ENCODE measurements at regions not wholly inside any gene's neighbourhood (a gene's known extent, or its start where the extent isn't known, plus 50 kb on each side); places are given as distances from the start of the nearest gene placed in this dataset.

GRCh38 chr6:87897013-87897412, 150.6 kb upstream of the SPACA1 start:
- Histone ChIP-seq H3K36me3 (ENCODE audit: control insufficient read depth in 2 of 2, insufficient read depth in 2 of 2, low read length in 1 of 2) (no peaks in the 10 kb centered on the region), H3K9me3 (ENCODE audit: control insufficient read depth in 2 of 2, insufficient read depth in 1 of 2, low read length in 1 of 2) (no peaks in the 10 kb centered on the region), H3K4me3 (ENCODE audit: low read length in 2 of 2) (no peak overlapping the region), H3K27me3 (ENCODE audit: control insufficient read depth in 2 of 2, insufficient read depth in 1 of 2, low read length in 1 of 2) (no peaks in the 10 kb centered on the region), H3K4me1 (ENCODE audit: control insufficient read depth in 2 of 2, insufficient read depth in 2 of 2, low read length in 2 of 2) (no peaks in the 10 kb centered on the region), H3K27ac (ENCODE audit: low read depth in 1 of 2, low read length in 1 of 2) (no peak overlapping the region)
- no peak for DNase-seq (ENCODE audit: low read depth in 6 of 9, low spot score in 9 of 9)

GRCh38 chr6:87887266-87887665, 160.4 kb upstream of the SPACA1 start:
- no peaks in the 10 kb centered on the region for H3K27me3 ChIP-seq (ENCODE audit: control insufficient read depth in 2 of 2, insufficient read depth in 1 of 2, low read length in 1 of 2)
- no peaks in the 10 kb centered on the region for H3K4me1 ChIP-seq (ENCODE audit: control insufficient read depth in 2 of 2, insufficient read depth in 2 of 2, low read length in 2 of 2)
- no peaks in the 10 kb centered on the region for H3K36me3 ChIP-seq (ENCODE audit: control insufficient read depth in 2 of 2, insufficient read depth in 2 of 2, low read length in 1 of 2)
- H3K27ac ChIP-seq (ENCODE audit: low read depth in 1 of 2, low read length in 1 of 2) = no peak overlapping the region
- no peak overlapping the region for H3K4me3 ChIP-seq (ENCODE audit: low read length in 2 of 2)
- H3K9me3 ChIP-seq (ENCODE audit: control insufficient read depth in 2 of 2, insufficient read depth in 1 of 2, low read length in 1 of 2) = no peaks in the 10 kb centered on the region
- 98% methylated on average over 2 of the region's 2 CpGs for WGBS
- no peak for DNase-seq (ENCODE audit: low read depth in 6 of 9, low spot score in 9 of 9)

- Histone ChIP-seq H3K4me3 (ENCODE audit: low read length in 2 of 2) (no peak overlapping the region), H3K4me1 (ENCODE audit: control insufficient read depth in 2 of 2, insufficient read depth in 2 of 2, low read length in 2 of 2) (no peaks in the 10 kb centered on the region), H3K36me3 (ENCODE audit: control insufficient read depth in 2 of 2, insufficient read depth in 2 of 2, low read length in 1 of 2) (no peaks in the 10 kb centered on the region), H3K27ac (ENCODE audit: low read depth in 1 of 2, low read length in 1 of 2) (no peak overlapping the region), H3K27me3 (ENCODE audit: control insufficient read depth in 2 of 2, insufficient read depth in 1 of 2, low read length in 1 of 2) (no peaks in the 10 kb centered on the region), H3K9me3 (ENCODE audit: control insufficient read depth in 2 of 2, insufficient read depth in 1 of 2, low read length in 1 of 2) (no peaks in the 10 kb centered on the region)
- 99% methylated on average over 1 of the region's 1 CpG for WGBS
- DNase-seq (ENCODE audit: low read depth in 6 of 9, low spot score in 9 of 9) = no peak
Measured at GRCh38 chr6:87884203-87884602, 163.4 kb upstream of the SPACA1 start.

GRCh38 chr6:87881342-87881895, 166.2 kb upstream of the SPACA1 start:
- Histone ChIP-seq H3K27me3 (ENCODE audit: control insufficient read depth in 2 of 2, insufficient read depth in 1 of 2, low read length in 1 of 2) (no peaks in the 10 kb centered on the region), H3K36me3 (ENCODE audit: control insufficient read depth in 2 of 2, insufficient read depth in 2 of 2, low read length in 1 of 2) (no peaks in the 10 kb centered on the region), H3K27ac (ENCODE audit: low read depth in 1 of 2, low read length in 1 of 2) (no peak overlapping the region), H3K4me3 (ENCODE audit: low read length in 2 of 2) (no peak overlapping the region), H3K4me1 (ENCODE audit: control insufficient read depth in 2 of 2, insufficient read depth in 2 of 2, low read length in 2 of 2) (no peaks in the 10 kb centered on the region), H3K9me3 (ENCODE audit: control insufficient read depth in 2 of 2, insufficient read depth in 1 of 2, low read length in 1 of 2) (no peaks in the 10 kb centered on the region)
- DNase-seq (ENCODE audit: low read depth in 6 of 9, low spot score in 9 of 9) = no peak
- 92% methylated on average over 4 of the region's 4 CpGs for WGBS

GRCh38 chr6:87879132-87879861, 168.3 kb upstream of the SPACA1 start:
- 91% methylated on average over 7 of the region's 7 CpGs for WGBS
- Histone ChIP-seq H3K4me1 (ENCODE audit: control insufficient read depth in 2 of 2, insufficient read depth in 2 of 2, low read length in 2 of 2) (no peaks in the 10 kb centered on the region), H3K36me3 (ENCODE audit: control insufficient read depth in 2 of 2, insufficient read depth in 2 of 2, low read length in 1 of 2) (no peaks in the 10 kb centered on the region), H3K27me3 (ENCODE audit: control insufficient read depth in 2 of 2, insufficient read depth in 1 of 2, low read length in 1 of 2) (no peaks in the 10 kb centered on the region), H3K27ac (ENCODE audit: low read depth in 1 of 2, low read length in 1 of 2) (no peak overlapping the region), H3K9me3 (ENCODE audit: control insufficient read depth in 2 of 2, insufficient read depth in 1 of 2, low read length in 1 of 2) (no peaks in the 10 kb centered on the region), H3K4me3 (ENCODE audit: low read length in 2 of 2) (no peak overlapping the region)
- DNase-seq (ENCODE audit: low read depth in 6 of 9, low spot score in 9 of 9) = no peak

- DNase-seq (ENCODE audit: low read depth in 6 of 9, low spot score in 9 of 9) = no peak
- Histone ChIP-seq H3K36me3 (ENCODE audit: control insufficient read depth in 2 of 2, insufficient read depth in 2 of 2, low read length in 1 of 2) (no peaks in the 10 kb centered on the region), H3K4me3 (ENCODE audit: low read length in 2 of 2) (no peak overlapping the region), H3K27ac (ENCODE audit: low read depth in 1 of 2, low read length in 1 of 2) (no peak overlapping the region), H3K9me3 (ENCODE audit: control insufficient read depth in 2 of 2, insufficient read depth in 1 of 2, low read length in 1 of 2) (no peaks in the 10 kb centered on the region), H3K4me1 (ENCODE audit: control insufficient read depth in 2 of 2, insufficient read depth in 2 of 2, low read length in 2 of 2) (no peaks in the 10 kb centered on the region), H3K27me3 (ENCODE audit: control insufficient read depth in 2 of 2, insufficient read depth in 1 of 2, low read length in 1 of 2) (no peaks in the 10 kb centered on the region)
- WGBS = 90% methylated on average over 1 of the region's 1 CpG
Measured at GRCh38 chr6:87875781-87876180, 171.9 kb upstream of the SPACA1 start.

GRCh38 chr6:87873556-87873955, 171.5 kb upstream of the AKIRIN2 start:
- H3K27ac ChIP-seq (ENCODE audit: low read depth in 1 of 2, low read length in 1 of 2) = no peak overlapping the region
- no peak for DNase-seq (ENCODE audit: low read depth in 6 of 9, low spot score in 9 of 9)
- H3K4me3 ChIP-seq (ENCODE audit: low read length in 2 of 2) = no peak overlapping the region
- no peaks in the 10 kb centered on the region for H3K27me3 ChIP-seq (ENCODE audit: control insufficient read depth in 2 of 2, insufficient read depth in 1 of 2, low read length in 1 of 2)
- WGBS = 98% methylated on average over 3 of the region's 3 CpGs
- H3K36me3 ChIP-seq (ENCODE audit: control insufficient read depth in 2 of 2, insufficient read depth in 2 of 2, low read length in 1 of 2) = no peaks in the 10 kb centered on the region
- no peaks in the 10 kb centered on the region for H3K9me3 ChIP-seq (ENCODE audit: control insufficient read depth in 2 of 2, insufficient read depth in 1 of 2, low read length in 1 of 2)
- no peaks in the 10 kb centered on the region for H3K4me1 ChIP-seq (ENCODE audit: control insufficient read depth in 2 of 2, insufficient read depth in 2 of 2, low read length in 2 of 2)

GRCh38 chr6:87870556-87870955, 168.5 kb upstream of the AKIRIN2 start:
- Histone ChIP-seq H3K27me3 (ENCODE audit: control insufficient read depth in 2 of 2, insufficient read depth in 1 of 2, low read length in 1 of 2) (no peaks in the 10 kb centered on the region), H3K36me3 (ENCODE audit: control insufficient read depth in 2 of 2, insufficient read depth in 2 of 2, low read length in 1 of 2) (no peaks in the 10 kb centered on the region), H3K27ac (ENCODE audit: low read depth in 1 of 2, low read length in 1 of 2) (no peak overlapping the region), H3K9me3 (ENCODE audit: control insufficient read depth in 2 of 2, insufficient read depth in 1 of 2, low read length in 1 of 2) (no peaks in the 10 kb centered on the region), H3K4me3 (ENCODE audit: low read length in 2 of 2) (no peak overlapping the region), H3K4me1 (ENCODE audit: control insufficient read depth in 2 of 2, insufficient read depth in 2 of 2, low read length in 2 of 2) (no peaks in the 10 kb centered on the region)
- 71% methylated on average over 3 of the region's 3 CpGs for WGBS
- no peak for DNase-seq (ENCODE audit: low read depth in 6 of 9, low spot score in 9 of 9)

- Histone ChIP-seq H3K9me3 (ENCODE audit: control insufficient read depth in 2 of 2, insufficient read depth in 1 of 2, low read length in 1 of 2) (no peaks in the 10 kb centered on the region), H3K4me1 (ENCODE audit: control insufficient read depth in 2 of 2, insufficient read depth in 2 of 2, low read length in 2 of 2) (no peaks in the 10 kb centered on the region), H3K27ac (ENCODE audit: low read depth in 1 of 2, low read length in 1 of 2) (no peak overlapping the region), H3K27me3 (ENCODE audit: control insufficient read depth in 2 of 2, insufficient read depth in 1 of 2, low read length in 1 of 2) (no peaks in the 10 kb centered on the region), H3K4me3 (ENCODE audit: low read length in 2 of 2) (no peak overlapping the region), H3K36me3 (ENCODE audit: control insufficient read depth in 2 of 2, insufficient read depth in 2 of 2, low read length in 1 of 2) (no peaks in the 10 kb centered on the region)
- 87% methylated on average over 7 of the region's 7 CpGs for WGBS
- DNase-seq (ENCODE audit: low read depth in 6 of 9, low spot score in 9 of 9) = no peak
Measured at GRCh38 chr6:87869064-87869905, 167.3 kb upstream of the AKIRIN2 start.

Data from thymus (tissue), 11 donors.